Heart left ventricle (tissue), 16 donors: ENCODE measurements at regions not wholly inside any gene's neighbourhood (a gene's known extent, or its start where the extent isn't known, plus 50 kb on each side); places are given as distances from the start of the nearest gene placed in this dataset.

Source experiments
- ATAC-seq, 4 donors: fragments of 200-7000 bp; cut with Tn5 transposase; one replicate each; pipeline ENCODE4 v1.9.1; 2020 to 2022; ENCODE audit warnings: moderate library complexity in 4 of 4, mild to moderate bottlenecking in 3 of 4, moderate number of reproducible peaks in 1 of 4
- DNase-seq, 5 donors: peaks; one replicate each; pipeline ENCODE4 v3.0.0-alpha.2; 2020
- H3K27ac ChIP-seq, 12 donors: fragments of 200-600 bp; sonication (generic) in 4 of 12; one replicate each; pipeline versions ENCODE4 v1.5.0 to v1.8.0; 2016 to 2022; ENCODE audit warnings: mild to moderate bottlenecking in 2 of 12
- H3K27me3 ChIP-seq, 9 donors: fragments of 200-600 bp; sonication (generic) in 2 of 9; one replicate each; pipeline versions ENCODE4 v1.5.1 to v1.8.0; 2016 to 2022; ENCODE audit warnings: mild to moderate bottlenecking in 3 of 9
- H3K36me3 ChIP-seq, 9 donors: fragments of 200-600 bp; sonication (generic) in 2 of 9; one replicate each; pipeline versions ENCODE4 v1.5.0 to v1.8.0; 2018 to 2022; ENCODE audit warnings: mild to moderate bottlenecking in 2 of 9
- H3K4me1 ChIP-seq, 12 donors: fragments of 200-600 bp; sonication (generic) in 4 of 12; one replicate each; pipeline versions ENCODE4 v1.5.0 to v1.8.0; 2016 to 2022; ENCODE audit warnings: mild to moderate bottlenecking in 3 of 12
- H3K4me3 ChIP-seq, 12 donors: fragments of 200-600 bp; sonication (generic) in 4 of 12; one replicate each; pipeline versions ENCODE4 v1.5.0 to v1.8.0; 2017 to 2022; ENCODE audit warnings: mild to moderate bottlenecking in 9 of 12, moderate library complexity in 4 of 12
- H3K9me3 ChIP-seq, 12 donors: fragments of 200-600 bp; sonication (generic) in 4 of 12; one replicate each; pipeline versions ENCODE4 v1.5.0 to v1.8.0; 2016 to 2022; ENCODE audit warnings: mild to moderate bottlenecking in 1 of 12
- CTCF ChIP-seq, 12 donors: fragments of 200-600 bp; sonication (generic) in 4 of 12; IDR thresholded peaks; one replicate each; pipeline versions ENCODE4 v1.5.0 to v1.8.0; 2018 to 2022; ENCODE audit warnings: antibody characterized with exemption in 12 of 12, mild to moderate bottlenecking in 5 of 12
- POLR2A ChIP-seq, 2 donors: fragments of 450-650 bp; IDR thresholded peaks; one replicate each; pipeline ENCODE4 v1.6.1; 2017; ENCODE audit warnings: antibody characterized with exemption in 2 of 2, mild to moderate bottlenecking in 2 of 2, moderate library complexity in 2 of 2
- WGBS, 4 donors: extraction: QIAGEN DNeasy Blood & Tissue Kit in 2 of 4; methylation state at CpG; one replicate each; pipeline versions ENCODE4 v1.1.5 to v1.1.7; 2013 to 2018; 5-methylcytosine and 5-hydroxymethylcytosine counted together
- intact Hi-C, 10 donors: fragments of 100-400 bp; cut with DNase I; formaldehyde crosslinking; loops; one replicate each; pipeline versions ENCODE4 v1.11.1 to v1.14.2; 2022
- donor health status: ischemic (EF 13 %, LVEDD 7.1; RV severe dilation, severe dysfunction).
- donor health status: healthy with polysubstance abuse.
- donor health status: DM: no; HTN: yes; CAD: no.
- donor health status: DM: no; HTN: no; CAD: no.
- donor health status: ischemic (EF 25% LVEDD 6.9; RV normal size, moderate dysfunction).
- donor health status: ischemic (EF 25% LVEDD 5.7; RV mildly dilated, moderate dysfunction).
- donor health status: healthy.
- donor health status: DM: yes; HTN: yes; CAD: no.
- donor health status: ischemic (EF 35%, LVEDD 5.7; RV mildly dilated, moderate dysfunction).
- donor health status: nonischemic (EF 11% LVEDD 7.7; RV severe dilation, severe dysfunction).
- donor health status: DM: yes; HTN: yes; CAD: no.
- donor health status: PGD.
- donor health status: ischemic (EF 29% LVEDD 5.4; RV normal size, mild dysfunction).
- donor health status: nonischemic (EF 23%, LVEDD 6.1; RV moderate dilation, normal function).

GRCh38 chr12:78559886-78560285 is 304.7 kb upstream of the SYT1 start:
- Histone ChIP-seq H3K4me3 (no peak overlapping the region), H3K27me3 (no peaks in the 10 kb centered on the region), H3K36me3 (no peaks in the 10 kb centered on the region), H3K27ac (no peak overlapping the region), H3K4me1 (no peaks in the 10 kb centered on the region), H3K9me3 (no peaks in the 10 kb centered on the region)
- TF ChIP-seq CTCF (IDR thresholded peaks at IDR 0.05) (no peak), POLR2A (IDR thresholded peaks at IDR 0.05) (no peak)
- intact Hi-C loops, result no loop called here
- DNase-seq (no peak), ATAC-seq (no peak)

GRCh38 chr12:78560633-78561032 is 303.9 kb upstream of the SYT1 start:
- no peaks in the 10 kb centered on the region for H3K36me3 ChIP-seq
- ATAC-seq, result no peak
- H3K9me3 ChIP-seq, result no peaks in the 10 kb centered on the region
- intact Hi-C loops, result no loop called here
- DNase-seq, result no peak
- no peaks in the 10 kb centered on the region for H3K27me3 ChIP-seq
- H3K27ac ChIP-seq, result no peak overlapping the region
- H3K4me1 ChIP-seq, result no peaks in the 10 kb centered on the region
- TF ChIP-seq CTCF (IDR thresholded peaks at IDR 0.05), result no peak
- no peak for TF ChIP-seq POLR2A (IDR thresholded peaks at IDR 0.05)
- WGBS, 4 donors, result 90 to 95% (median 93%) methylated on average over 5 of the region's 5 CpGs
- H3K4me3 ChIP-seq, result no peak overlapping the region

GRCh38 chr12:78562368-78563205 is 302.0 kb upstream of the SYT1 start:
- Histone ChIP-seq H3K36me3 (no peaks in the 10 kb centered on the region), H3K27ac (no peak overlapping the region), H3K9me3 (no peaks in the 10 kb centered on the region), H3K4me3 (no peak overlapping the region), H3K27me3 (no peaks in the 10 kb centered on the region), H3K4me1 (no peaks in the 10 kb centered on the region)
- intact Hi-C loops, result no loop called here
- 56 to 73% (median 68%) methylated on average over 2 of the region's 2 CpGs for WGBS, 4 donors
- TF ChIP-seq POLR2A (IDR thresholded peaks at IDR 0.05) (no peak), CTCF (IDR thresholded peaks at IDR 0.05) (peak in 2 of 12 donors; percentile 14)
- ATAC-seq, result no peak
- DNase-seq, result no peak

GRCh38 chr12:78563826-78564225 is 300.7 kb upstream of the SYT1 start:
- Histone ChIP-seq H3K36me3 (no peaks in the 10 kb centered on the region), H3K4me3 (no peak overlapping the region), H3K4me1 (no peaks in the 10 kb centered on the region), H3K9me3 (no peaks in the 10 kb centered on the region), H3K27me3 (no peaks in the 10 kb centered on the region), H3K27ac (no peak overlapping the region)
- WGBS, 4 donors, result 73 to 85% (median 75%) methylated on average over 3 of the region's 3 CpGs
- intact Hi-C loops, result no loop called here
- TF ChIP-seq POLR2A (IDR thresholded peaks at IDR 0.05) (no peak), CTCF (IDR thresholded peaks at IDR 0.05) (no peak)
- DNase-seq (no peak), ATAC-seq (no peak)
